IPS-NIHi7 (cell line): ENCODE measurements at regions not wholly inside any gene's neighbourhood (a gene's known extent, or its start where the extent isn't known, plus 50 kb on each side); places are given as distances from the start of the nearest gene placed in this dataset.

Experiments
- DNase-seq: peaks from one replicate; pipeline ENCODE4 v3.0.0; 2012; ENCODE audit warnings: mixed read lengths; ENCODE audit errors: extremely low spot score

DNA sequence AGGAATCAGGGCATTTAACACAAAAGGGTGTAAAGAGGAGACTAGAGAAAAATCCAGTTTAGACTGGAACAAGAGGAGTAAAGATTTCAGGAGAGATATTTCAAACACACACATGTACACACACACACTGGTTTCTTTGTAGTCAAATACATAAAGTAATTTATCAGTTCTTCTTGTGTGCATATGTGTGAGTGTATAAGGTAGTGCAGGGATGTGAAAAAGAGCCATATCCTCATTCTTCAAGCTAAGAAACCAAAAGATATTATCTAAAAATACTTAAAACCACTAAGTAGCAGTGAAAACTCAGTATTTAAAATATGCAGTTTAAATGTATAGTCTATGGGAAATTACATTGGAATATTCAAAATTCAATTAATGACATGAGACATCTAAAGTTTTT, 52.5 kb upstream of the CARD18 start:
- DNase-seq: no peak

DNA sequence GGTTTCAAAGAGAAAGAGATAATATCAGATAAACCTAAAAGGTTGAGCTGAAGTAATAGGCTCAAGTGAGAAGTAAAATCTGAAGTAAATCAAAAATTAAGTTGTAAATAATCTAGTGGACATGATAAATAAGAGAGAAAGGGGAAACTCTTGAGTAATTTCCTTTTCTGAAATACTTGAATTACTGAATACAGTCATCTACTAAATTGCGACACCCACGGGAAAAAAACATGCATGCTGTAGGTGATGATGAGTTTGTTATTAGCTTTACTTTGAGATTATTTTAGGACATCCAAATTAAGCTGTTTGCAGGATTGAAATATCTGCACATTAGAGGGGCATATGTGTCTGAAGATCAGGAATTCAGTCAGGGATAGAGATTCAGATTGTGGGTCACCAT, 50.0 kb upstream of the CARD18 start:
- DNase-seq: no peak
